ENCODE measurements at regions not wholly inside any gene's neighbourhood (a gene's known extent, or its start where the extent isn't known, plus 50 kb on each side); places are given as distances from the start of the nearest gene placed in this dataset.
A peak's percentile ranks its signal among the peaks of the same experiment; 100 is the strongest.

- no peak for TF ChIP-seq ZNF512 (CRISPR knock-in tag; IDR thresholded peaks at IDR 0.05; ENCODE audit: borderline replicate concordance)
These were observed 723.8 kb downstream of the BCL11B start (continued) for GRCh38 chr14:98548071-98548686.

DNA sequence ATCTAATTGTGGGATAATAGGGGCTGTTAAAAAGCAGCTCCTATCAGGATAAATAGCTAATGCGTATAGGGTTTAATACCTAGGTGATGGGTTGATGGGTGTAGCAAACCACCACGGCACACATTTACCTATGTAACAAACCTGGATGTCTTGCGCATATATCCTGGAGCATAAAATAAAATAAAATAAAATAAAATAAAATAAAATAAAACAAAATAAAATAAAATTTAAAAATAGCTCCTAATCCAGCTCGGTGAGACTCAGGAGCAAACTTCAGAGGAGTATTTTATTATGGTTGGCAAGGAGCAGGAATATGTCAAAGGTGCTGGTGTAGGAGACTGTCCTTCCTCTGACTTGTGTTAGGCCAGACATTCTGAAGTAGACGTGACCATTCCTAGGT lies 721.0 kb downstream of the BCL11B start:
- Mint-ChIP-seq H3K27me3 (ENCODE audit: low read depth) (no peaks in the 10 kb centered on the region), H3K4me1 (no peaks in the 10 kb centered on the region), H3K9me3 (peaks cover 11% of the 10 kb centered on the region), H3K4me3 (no peak overlapping the region), H3K27ac (no peak overlapping the region), H3K36me3 (no peaks in the 10 kb centered on the region; the same call in 1 of the 2 replicates)
- ChIA-PET POLR2A (no interaction called here), CTCF (no interaction called here)
- no peak for DNase-seq (ENCODE audit: low spot score)
- no peak for TF ChIP-seq RORB (CRISPR knock-in tag; IDR thresholded peaks at IDR 0.05)
- TF ChIP-seq NR2C2 (CRISPR knock-in tag; IDR thresholded peaks at IDR 0.05): no peak
- TF ChIP-seq HMGA2 (CRISPR knock-in tag; IDR thresholded peaks at IDR 0.05): peak; percentile 94
- ATAC-seq: no peak

DNA sequence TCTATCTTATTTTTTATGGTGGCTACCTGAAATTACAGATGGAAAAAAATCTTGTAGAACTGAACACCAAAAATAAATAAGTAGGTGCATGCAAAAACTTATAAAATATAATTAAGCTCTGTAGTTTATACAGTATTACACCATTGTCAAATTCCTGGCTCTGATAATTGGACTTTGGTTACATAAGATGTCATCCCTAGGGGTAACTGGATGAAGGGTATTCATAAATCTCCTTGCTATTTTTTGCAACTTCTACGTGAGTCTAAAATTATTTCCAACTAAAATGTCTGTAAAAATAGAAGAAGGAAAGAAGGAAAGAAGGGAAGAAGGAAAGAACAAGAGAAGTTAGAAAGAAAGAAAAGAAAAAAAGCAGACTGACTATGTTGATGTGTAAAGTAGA lies 716.6 kb downstream of the BCL11B start:
- CTCF ChIA-PET: no interaction called here
- peaks cover 3% of the 10 kb centered on the region; the same call in 1 of the 2 replicates for H3K36me3 Mint-ChIP-seq
- no peaks in the 10 kb centered on the region for H3K27me3 Mint-ChIP-seq (ENCODE audit: low read depth)
- DNase-seq (ENCODE audit: low spot score) (no peak), ATAC-seq (no peak)
- no peaks in the 10 kb centered on the region for H3K4me1 Mint-ChIP-seq
- no peak overlapping the region for H3K4me3 Mint-ChIP-seq
- POLR2A ChIA-PET: no interaction called here
- no peak overlapping the region for H3K27ac Mint-ChIP-seq
- H3K9me3 Mint-ChIP-seq: peaks cover 34% of the 10 kb centered on the region
- no peak for TF ChIP-seq ZNF281 (CRISPR knock-in tag; IDR thresholded peaks at IDR 0.05)
- no peak for TF ChIP-seq NFE2L1 (CRISPR knock-in tag; IDR thresholded peaks at IDR 0.05)
- no peak for TF ChIP-seq MXD4 (CRISPR knock-in tag; IDR thresholded peaks at IDR 0.05; ENCODE audit: borderline replicate concordance)
- TF ChIP-seq ZNF121 (CRISPR knock-in tag; IDR thresholded peaks at IDR 0.05): no peak
- TF ChIP-seq, protein P1, sequence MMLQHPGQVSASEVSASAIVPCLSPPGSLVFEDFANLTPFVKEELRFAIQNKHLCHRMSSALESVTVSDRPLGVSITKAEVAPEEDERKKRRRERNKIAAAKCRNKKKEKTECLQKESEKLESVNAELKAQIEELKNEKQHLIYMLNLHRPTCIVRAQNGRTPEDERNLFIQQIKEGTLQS (CRISPR knock-in tag; conservative IDR thresholded peaks at IDR 0.05): no peak
- TF ChIP-seq, protein P2, sequence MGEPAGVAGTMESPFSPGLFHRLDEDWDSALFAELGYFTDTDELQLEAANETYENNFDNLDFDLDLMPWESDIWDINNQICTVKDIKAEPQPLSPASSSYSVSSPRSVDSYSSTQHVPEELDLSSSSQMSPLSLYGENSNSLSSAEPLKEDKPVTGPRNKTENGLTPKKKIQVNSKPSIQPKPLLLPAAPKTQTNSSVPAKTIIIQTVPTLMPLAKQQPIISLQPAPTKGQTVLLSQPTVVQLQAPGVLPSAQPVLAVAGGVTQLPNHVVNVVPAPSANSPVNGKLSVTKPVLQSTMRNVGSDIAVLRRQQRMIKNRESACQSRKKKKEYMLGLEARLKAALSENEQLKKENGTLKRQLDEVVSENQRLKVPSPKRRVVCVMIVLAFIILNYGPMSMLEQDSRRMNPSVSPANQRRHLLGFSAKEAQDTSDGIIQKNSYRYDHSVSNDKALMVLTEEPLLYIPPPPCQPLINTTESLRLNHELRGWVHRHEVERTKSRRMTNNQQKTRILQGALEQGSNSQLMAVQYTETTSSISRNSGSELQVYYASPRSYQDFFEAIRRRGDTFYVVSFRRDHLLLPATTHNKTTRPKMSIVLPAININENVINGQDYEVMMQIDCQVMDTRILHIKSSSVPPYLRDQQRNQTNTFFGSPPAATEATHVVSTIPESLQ (CRISPR knock-in tag; IDR thresholded peaks at IDR 0.05): no peak
- no peak for TF ChIP-seq ZNF219 (CRISPR knock-in tag; IDR thresholded peaks at IDR 0.05; ENCODE audit: borderline replicate concordance)
- no peak for TF ChIP-seq ZNF532 (CRISPR knock-in tag; IDR thresholded peaks at IDR 0.05; ENCODE audit: borderline replicate concordance)
- TF ChIP-seq SMAD4 (CRISPR knock-in tag; IDR thresholded peaks at IDR 0.05): no peak
- no peak for TF ChIP-seq ZNF396 (CRISPR knock-in tag; IDR thresholded peaks at IDR 0.05; ENCODE audit: borderline replicate concordance)
- no peak for TF ChIP-seq MLX (CRISPR knock-in tag; IDR thresholded peaks at IDR 0.05)
- no peak for TF ChIP-seq ELF4 (CRISPR knock-in tag; IDR thresholded peaks at IDR 0.05; ENCODE audit: low read depth)
- TF ChIP-seq ZNF671 (CRISPR knock-in tag; IDR thresholded peaks at IDR 0.05): no peak
- no peak for TF ChIP-seq PRDM15 (CRISPR knock-in tag; IDR thresholded peaks at IDR 0.05)

Data from WTC11 (cell line).